ENCODE measurements at regions not wholly inside any gene's neighbourhood (a gene's known extent, or its start where the extent isn't known, plus 50 kb on each side); places are given as distances from the start of the nearest gene placed in this dataset.
A peak's percentile ranks its signal among the peaks of the same experiment; 100 is the strongest.

DNA sequence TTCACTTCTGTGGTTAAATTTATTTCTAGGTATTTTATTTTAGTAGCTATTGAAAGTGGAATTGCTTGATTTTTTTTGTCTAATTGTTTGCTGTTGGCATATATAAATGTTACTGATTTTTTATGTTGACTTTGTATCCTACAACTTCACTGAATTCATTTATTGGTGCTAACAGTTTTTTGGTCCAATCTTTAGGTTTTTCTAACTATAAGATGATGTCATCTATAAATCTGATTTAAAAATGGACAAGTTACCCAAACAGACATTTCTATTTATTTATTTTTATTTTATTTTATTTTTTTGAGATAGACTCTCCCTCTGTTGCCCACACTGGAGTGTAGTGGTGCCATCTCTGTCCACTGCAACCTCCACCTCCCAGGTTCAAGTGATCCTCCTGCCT is 162.3 kb downstream of the COX7C start:
- no peak for DNase-seq (ENCODE audit: low spot score)

DNA sequence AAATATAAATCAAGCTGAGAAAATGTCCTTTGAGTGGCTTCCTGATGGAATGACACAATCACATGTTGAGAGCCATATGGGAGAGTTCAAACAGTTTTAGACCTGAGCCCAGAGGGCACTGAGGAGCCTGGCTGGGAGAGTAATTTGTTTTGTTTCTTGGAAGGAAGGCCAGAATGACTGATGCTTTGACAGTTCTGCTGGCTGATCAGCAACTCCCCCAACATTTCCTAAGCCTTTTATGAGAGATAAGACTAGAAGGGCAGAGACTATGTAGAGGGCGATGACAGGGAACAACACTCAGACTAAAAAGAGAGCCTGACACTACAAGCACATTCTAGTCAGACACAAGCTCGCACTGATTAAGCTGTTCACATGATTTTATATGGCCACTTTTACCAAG is 169.2 kb downstream of the COX7C start:
- no peak for DNase-seq (ENCODE audit: low spot score)

DNA sequence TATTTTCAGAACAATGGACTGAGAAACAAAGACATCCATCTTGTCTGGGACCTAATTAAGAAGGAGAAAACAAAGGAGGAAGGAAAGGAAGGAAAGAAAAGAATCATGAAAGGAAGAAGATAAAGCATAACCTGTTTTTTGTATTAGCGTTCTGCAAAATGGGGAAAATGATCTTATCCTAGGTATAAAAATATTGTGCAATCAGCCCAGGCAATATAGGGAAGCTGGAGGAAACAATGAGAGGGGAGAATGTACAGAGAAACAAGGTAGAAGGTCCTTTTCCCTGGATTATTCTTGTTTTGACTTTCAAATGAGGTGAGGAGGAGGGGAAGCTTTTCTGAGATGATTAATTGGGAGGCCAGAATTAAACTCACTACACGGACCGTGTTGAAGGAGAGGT is 177.9 kb downstream of the COX7C start:
- DNase-seq (ENCODE audit: low spot score), result no peak

DNA sequence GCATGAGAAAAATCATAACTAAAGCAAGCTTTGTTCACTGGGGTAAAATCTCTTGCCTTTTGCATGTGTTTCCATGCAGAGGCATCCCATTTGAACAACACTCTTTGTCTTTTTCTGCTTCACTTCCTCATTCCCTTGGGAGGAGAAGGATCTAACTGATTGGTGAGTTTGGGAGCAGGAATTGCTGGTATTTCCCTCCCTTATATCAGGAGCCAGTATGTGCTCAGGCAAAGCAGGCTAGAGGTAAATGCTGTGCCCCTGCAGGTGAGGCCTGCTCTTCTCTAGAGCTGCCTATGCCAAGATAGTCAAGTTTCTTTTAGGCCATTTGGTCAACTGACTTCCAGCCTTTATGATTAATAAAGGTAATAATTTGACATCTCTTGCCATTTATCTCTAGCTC is 179.9 kb downstream of the COX7C start:
- no peak for DNase-seq (ENCODE audit: low spot score)

DNA sequence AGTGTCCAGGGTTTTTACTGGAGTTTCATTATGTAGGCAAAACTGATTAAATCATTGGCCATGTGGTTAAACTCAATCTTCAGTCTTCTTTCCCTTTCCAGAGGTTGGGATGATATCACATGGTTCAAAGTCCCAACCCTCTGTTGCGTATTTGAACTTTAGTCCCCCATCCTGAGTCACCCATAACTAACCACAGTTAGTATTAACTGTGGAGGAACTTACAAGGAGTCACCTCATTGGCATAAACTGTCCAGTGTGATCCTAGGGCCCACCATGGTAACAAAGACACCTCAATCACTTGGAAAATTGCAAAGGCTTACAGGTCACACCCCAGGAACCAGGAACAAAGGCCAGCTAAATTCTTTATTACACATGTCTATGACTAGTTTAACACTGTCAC is 188.5 kb downstream of the COX7C start:
- no peak for DNase-seq (ENCODE audit: low spot score)

DNA sequence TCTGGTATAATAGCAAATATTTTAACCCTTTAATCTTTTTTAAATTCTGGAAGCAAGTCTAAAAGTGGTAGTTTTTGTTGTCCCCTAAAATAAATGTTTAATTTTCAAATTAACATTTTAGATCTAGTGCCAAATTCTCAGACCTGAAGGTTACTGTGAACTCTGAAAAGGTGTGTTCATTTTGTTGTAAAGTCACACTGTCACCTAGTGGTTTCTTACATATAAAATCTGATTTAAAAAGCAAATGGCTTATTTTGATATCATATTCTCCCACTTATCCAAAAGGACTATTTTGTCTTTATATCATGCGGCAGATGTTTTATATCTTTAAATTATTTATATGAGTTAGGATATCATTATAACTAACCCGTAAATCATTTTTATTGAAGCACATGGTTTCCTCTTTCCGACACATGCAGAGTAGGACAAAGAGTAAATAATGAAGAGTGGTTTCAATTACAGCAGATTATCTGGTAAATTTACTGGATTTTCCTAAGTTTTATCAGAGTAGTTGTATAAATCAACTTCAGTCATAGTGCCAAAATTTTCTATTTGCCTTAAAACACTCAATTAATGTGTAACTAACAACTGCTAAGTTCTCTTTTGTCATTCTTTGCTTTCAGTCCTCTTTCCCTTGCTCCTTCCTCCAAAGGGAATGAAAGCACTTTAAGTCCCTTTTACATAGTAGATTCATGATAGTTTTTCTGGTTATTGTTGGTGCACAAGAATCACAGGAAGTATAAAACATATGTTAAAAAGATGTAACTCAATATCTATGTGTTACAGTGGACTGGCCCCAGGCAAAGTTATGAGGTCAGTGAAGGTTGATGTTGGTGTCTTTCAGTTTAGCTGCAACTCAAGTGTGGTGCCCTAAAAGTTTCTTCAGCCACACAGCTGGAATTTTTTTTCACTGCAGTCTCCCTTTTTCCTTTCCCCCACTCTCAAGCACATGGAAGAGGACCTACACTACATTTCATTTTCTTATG is 189.6 kb downstream of the COX7C start:
- no peak for DNase-seq (ENCODE audit: low spot score)

DNA sequence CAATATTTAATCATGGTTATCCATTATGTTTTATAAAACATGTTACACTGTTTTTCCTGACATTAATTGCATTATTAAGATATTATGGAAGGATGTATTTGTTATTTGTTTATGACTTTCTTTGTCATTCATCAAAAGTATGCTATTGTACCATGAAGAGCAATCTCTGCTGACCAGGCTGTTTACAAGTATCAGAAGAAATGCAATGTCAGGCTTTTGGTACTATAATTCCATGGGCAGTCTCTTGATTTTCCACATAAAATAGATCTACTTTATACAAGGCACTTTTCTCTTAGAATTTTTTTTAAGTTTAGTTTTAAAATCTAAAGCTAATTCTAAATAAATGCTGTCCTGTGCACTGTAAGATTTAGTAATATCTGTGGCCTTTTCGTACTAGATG is 196.6 kb downstream of the COX7C start:
- DNase-seq (ENCODE audit: low spot score), result no peak

DNA sequence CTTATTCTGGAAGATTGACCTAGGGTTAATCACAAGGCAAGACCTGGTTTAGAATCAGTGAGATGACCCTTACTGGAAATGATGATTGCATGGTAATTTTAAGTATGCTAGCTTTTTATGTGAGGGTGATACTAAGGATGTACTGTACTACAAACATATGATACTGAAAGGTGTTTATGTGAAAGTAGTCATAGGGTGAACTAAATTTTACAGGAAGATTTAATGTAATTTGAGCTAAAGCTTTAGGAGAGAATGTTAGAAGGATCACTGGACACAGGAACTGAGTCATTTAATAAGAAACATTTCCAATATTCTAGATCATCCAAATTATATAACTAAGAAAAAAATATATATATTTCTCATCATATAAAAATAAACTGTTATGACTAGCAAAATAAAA is 197.2 kb downstream of the COX7C start:
- no peak for DNase-seq (ENCODE audit: low spot score)

DNA sequence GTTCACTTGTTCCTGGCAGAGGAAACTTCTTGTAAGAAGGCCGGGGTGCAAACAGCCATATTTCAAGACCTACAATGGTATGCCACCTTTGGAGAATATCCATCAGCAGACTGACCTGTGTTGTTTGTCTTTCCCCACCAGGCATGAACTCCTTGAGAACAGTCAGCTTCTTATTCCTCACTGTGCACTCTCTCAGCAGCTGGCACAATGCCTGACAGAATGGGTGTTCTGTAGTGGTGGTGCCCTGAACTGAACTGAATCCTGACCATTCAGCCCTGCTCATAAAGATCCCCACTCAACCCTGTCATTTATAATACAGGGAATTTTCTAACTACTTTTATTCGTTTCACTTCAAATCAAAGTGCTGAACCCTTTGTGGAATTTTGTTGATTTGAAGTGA is 206.9 kb downstream of the COX7C start:
- DNase-seq (ENCODE audit: low spot score), result peak; percentile 2

DNA sequence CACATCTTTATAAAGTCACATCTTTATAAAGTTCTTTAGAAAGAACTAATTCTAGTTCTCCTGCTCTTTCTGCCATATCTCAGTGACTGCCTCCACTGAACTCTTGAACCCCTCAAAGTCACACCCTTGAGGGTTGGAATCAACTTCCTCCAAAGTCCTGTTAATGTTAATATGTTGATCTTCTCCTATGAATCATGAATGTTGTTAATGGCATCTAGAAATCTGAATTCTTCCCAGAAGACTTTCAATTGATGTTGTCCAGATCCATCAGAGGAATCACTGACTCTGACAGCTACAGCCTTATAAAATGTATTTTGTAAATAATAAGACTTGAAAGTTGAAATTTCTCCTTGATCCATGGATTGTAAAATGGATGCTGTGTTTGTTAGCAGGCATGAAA is 213.4 kb downstream of the COX7C start:
- no peak for DNase-seq (ENCODE audit: low spot score)

DNA sequence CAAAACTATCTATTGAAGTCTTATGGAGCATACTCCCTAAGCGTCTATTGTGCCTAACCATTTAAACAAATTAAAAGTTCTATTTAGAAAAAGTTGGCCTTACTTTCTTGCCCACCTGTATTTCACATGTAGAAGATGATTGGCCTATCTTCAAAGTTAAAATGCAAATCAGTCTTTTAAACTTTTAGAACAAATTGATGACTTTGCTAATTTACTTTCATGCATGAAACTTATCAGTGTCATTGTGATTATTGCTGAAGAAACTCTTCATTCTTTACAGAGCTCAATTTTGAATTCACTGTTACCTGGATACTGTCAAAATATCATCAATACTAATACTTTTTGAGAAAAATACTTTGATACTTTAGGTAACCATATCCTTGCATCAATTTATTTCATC is 216.1 kb downstream of the COX7C start:
- no peak for DNase-seq (ENCODE audit: low spot score)

DNA sequence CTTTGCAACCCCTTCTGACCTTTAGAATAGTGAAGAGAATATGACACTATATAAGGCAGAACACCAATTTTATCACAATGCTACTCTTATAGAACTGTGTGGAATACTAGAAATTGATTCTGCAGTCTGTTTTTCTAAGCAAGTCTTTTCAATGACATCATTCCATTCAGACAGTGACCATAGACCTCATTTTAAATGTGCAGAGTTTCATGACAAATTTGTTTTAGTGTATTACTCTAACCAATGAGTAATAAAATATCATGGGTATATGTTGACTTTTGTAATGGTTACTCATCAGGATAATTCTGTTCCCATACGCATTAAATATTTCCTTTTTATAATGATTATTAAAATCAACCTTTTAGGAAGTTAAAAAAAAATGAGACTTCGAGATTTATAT is 219.9 kb downstream of the COX7C start:
- DNase-seq (ENCODE audit: low spot score), result no peak

DNA sequence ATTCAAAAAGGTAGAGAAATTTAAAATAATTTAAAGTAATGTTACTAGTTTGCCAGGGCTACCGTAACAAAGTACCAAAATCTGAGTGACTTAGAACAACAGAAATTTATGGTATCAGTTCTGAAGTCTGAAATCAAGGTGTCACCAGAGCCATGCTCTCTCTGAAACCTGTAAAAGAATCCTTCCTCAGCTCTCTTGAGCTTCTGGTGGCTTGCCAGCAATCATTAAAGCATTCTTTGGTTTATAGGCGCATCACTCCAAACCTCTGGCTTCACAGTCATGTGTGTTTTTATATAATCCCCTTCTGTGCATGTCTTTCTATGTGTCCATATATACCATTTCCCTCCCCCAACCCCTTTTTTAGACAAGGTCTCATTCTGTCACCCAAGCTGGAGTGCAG is 220.3 kb downstream of the COX7C start:
- DNase-seq (ENCODE audit: low spot score), result no peak

DNA sequence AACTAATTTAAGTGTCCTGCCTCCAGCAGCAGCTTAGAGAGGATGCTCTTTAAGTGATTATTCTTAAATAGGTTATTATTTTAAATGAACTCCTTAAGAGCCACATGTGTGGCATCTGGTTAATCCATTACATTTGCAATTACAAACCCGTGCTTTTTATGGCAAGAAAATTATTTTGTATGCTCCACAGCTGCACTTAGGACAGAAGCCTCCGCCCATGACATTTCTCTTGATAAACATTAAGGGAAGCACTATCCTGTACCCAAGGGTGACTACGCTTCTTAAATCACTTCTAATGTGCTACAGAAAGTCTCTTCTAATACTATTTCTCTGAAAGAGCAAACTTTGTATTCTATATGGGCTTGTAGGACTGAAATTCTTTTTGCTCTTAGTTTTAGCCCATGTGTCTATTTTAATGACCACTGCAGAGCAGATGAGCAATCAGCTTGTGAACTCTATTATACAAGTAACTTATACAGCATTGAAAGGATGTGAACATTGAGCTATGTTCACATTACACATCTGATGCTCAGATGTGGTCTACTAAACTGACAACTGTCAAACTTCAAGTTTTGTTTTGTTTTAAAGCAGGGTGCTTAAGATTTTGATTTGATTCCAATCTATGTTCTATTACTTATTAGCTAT is 223.4 kb downstream of the COX7C start:
- DNase-seq (ENCODE audit: low spot score), result no peak

DNA sequence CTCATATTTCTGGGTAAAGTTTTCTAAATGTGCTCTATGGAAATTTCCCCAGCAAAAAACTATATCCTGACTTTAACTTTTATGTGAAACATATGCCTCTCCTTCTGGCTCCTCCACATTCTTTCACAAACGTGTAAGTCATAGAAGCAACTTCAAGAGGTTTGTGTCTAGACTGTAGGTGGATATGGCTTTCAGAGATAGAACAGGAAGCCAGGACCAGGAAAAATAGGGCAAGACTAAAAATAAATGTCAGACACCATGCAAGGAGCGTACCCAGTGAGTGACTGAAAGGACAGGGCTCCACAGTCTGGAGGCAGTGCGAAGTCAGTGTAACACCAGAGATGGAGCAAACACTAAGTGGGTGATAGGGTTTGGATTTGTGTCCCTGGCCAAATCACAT is 240.7 kb downstream of the COX7C start:
- DNase-seq (ENCODE audit: low spot score), result no peak

DNA sequence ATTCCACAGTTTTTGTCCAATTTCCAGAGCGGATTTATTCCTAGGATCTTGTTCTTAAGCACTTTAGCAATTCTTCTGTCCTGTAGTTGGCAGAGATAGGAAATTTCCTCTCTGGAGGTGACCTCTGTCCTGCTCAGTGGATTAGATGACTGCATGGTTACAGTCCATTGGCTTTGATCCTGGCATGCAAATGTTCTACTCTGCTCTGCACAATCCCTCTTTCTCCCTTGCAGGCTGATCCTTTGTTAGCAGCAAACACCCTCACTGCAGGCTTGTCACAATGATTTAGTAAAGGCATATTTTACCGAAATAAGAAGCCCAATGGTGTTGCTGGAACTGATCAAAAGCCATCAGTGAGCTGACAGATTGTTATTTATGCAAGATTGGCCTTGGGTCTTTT is 243.8 kb downstream of the COX7C start:
- no peak for DNase-seq (ENCODE audit: low spot score)

DNA sequence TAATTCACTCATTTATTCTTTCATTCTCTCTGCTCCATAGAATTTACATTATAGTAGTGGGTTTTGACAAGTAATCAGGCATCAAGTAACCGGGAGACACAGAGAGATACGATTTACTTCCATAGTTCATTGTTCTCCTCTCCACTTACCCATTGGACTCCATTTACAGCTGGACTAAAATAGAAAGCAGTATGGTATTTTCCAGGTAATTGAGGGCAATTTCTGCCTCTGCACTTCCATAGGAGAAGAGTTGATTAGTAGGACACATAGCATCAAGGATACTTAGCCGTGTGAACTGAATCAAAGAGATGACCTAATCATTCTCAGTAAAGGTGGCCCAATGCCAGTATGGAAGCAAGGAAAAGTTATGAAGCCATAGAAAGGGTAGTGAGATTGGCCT is 244.4 kb downstream of the COX7C start:
- no peak for DNase-seq (ENCODE audit: low spot score)

DNA sequence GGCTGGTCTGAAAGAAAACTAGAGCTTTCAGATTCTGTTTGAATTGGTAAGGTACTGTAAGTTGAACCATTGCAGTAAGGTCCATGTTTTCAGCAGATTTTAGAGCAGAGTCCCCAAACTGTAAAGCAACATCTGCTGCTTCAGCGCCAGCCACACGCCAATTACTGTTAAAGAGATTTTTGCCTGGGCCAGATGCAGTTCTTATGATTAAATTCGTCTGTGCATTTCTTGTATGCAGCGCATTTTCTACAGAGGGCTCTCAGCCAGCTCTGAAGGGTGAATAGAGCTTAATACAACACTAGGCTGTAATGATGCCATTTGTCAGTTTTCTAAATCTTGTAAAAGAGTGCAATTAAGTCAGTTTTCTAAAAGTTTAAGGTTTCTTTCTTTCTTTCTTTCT is 246.3 kb downstream of the COX7C start:
- DNase-seq (ENCODE audit: low spot score), result no peak

DNA sequence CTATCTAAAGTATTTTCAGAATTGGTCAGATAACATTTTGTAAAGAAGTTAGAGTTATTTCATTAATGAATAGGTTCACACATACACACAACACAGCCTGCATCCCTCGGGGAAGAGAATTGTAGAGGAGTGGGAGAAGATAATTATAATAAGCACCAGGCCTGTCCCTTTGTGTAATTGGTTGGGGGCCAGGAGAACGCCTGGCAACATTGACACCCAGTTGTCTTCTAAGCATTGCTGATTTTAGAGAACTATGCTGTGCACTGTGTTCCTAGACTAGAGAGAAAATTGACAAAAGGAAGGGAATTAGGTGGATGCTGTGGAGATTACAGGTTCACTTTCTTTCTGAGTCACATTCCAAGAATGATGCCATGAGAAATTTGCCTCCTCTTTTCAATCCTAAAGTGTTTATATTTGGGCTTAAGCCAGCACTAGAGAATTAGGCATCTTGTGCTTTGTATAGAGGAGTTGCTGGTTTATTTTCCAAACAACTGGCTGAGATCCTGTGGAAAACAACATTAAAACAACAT is 247.6 kb downstream of the COX7C start:
- DNase-seq (ENCODE audit: low spot score), result no peak

DNA sequence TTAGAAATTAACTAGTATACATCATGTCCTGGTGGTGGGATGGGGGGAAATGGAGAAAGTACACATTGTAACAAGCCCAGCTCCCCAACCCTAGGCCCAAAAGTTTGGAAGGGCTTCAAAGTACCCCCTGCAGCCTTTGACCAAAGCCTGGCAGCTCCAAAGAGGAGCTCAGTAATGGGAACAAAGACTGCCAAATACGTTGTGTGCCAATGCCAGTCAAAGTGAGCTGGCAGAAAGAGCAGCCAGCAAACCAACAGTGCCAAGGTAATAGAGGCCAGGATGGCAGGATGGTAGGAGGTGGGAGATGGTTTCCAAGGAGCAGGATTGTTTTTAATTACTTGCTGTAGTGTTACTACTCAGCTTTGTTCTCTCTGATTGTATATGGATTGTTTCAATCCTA is 248.3 kb downstream of the COX7C start:
- no peak for DNase-seq (ENCODE audit: low spot score)

DNA sequence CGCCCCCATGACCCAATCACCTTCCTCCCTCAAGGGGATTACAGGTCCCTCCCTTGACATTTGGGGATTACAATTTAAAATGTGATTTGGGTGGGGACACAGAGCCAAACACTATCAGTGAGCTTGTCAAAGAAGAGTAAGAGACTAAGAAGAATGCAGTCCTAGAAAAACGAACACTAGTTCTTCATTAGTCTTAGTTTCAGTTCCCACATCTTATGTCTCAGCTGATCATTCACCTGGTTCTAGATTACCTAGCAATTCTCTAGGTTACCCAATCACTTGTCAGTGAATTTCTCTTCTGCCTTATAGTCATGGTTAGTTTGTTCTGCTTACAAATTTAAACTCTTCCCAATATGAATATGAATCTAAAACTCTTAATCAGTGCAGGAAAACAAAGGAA is 251.5 kb downstream of the COX7C start:
- no peak for DNase-seq (ENCODE audit: low spot score)

DNA sequence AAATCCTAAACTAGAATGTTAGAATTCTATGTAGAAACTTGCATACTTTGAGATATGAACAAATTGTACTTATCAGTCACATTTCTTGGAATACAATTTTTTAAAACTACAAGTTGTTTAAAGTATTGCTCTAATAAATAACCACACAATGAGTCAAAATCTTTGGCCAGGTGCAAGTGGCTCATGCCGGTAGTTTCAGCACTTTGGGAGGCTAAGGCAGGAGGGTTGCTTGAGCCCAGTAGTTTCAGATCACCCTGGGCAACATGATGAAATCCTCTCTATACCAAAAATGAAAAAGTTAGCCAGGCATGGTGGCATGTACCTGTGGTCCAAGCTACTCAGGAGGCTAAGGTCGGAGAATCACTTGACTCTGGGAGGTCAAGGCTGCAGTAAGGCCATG is 257.8 kb downstream of the COX7C start:
- no peak for DNase-seq (ENCODE audit: low spot score)

DNA sequence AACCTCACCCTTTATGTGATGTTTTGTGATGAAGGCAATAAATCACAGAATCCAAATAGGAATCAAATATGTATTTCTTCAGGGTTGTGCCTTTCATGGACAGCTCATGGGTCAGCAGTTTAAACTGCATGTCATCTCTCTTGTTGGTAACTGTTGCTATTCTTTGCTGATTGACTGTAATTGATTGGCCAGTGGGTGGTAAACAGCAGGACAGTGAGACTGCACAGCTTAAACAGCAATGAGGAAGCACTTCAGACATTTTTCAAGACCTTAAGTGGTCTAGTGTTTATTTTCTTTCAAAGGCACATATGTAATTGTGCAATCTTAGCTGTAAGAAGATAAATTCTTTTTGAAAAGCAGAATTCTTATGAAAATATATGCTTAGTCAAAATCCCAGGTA is 260.5 kb downstream of the COX7C start:
- no peak for DNase-seq (ENCODE audit: low spot score)
